WTC11 (cell line): ENCODE measurements at regions not wholly inside any gene's neighbourhood (a gene's known extent, or its start where the extent isn't known, plus 50 kb on each side); places are given as distances from the start of the nearest gene placed in this dataset.

Experiments used
- ATAC-seq: fragments of 200-7000 bp; cut with Tn5 transposase; 2 replicates; pipeline ENCODE4 v1.10.0; 2021; ENCODE audit warnings: mild to moderate bottlenecking, moderate library complexity
- CTCF ChIA-PET: fragments of 300-600 bp; sonication (Branson Sonifier 250); formaldehyde crosslinking; loops from one replicate; lab custom pipeline; 2021; ENCODE audit warnings: antibody characterized with exemption; lab: Charles Lee
- POLR2A ChIA-PET: fragments of 350-600 bp; sonication (Branson Sonifier 250); formaldehyde crosslinking; loops from one replicate; lab custom pipeline; 2021; ENCODE audit warnings: antibody characterized with exemption; lab: Charles Lee
- DNase-seq: peaks from one replicate; pipeline ENCODE4 v3.0.0; 2021; ENCODE audit warnings: low spot score
- H3K27ac Mint-ChIP-seq: 2 replicates; pipeline ENCODE4 v1.8.0; 2021; ENCODE audit warnings: mixed read lengths
- H3K27me3 Mint-ChIP-seq: 2 replicates; pipeline ENCODE4 v1.8.0; 2021; ENCODE audit warnings: low read depth, mild to moderate bottlenecking, moderate library complexity, mixed read lengths
- H3K36me3 Mint-ChIP-seq: 2 replicates; pipeline ENCODE4 v1.8.0; 2021; ENCODE audit warnings: mixed read lengths
- H3K4me1 Mint-ChIP-seq: 2 replicates; pipeline ENCODE4 v1.8.0; 2022; ENCODE audit warnings: mixed read lengths
- H3K4me3 Mint-ChIP-seq: 2 replicates; pipeline ENCODE4 v1.8.0; 2021; ENCODE audit warnings: mild to moderate bottlenecking, moderate library complexity, mixed read lengths
- H3K9me3 Mint-ChIP-seq: 2 replicates; pipeline ENCODE4 v1.8.0; 2021; ENCODE audit warnings: mixed read lengths
- ATF1 ChIP-seq: sonication (generic); formaldehyde crosslinking; IDR thresholded peaks from 2 replicates; pipeline ENCODE4 v1.8.1; 2023; ENCODE audit warnings: mild to moderate bottlenecking, moderate library complexity, missing genetic modification reagents
- FOXP1 ChIP-seq: sonication (generic); formaldehyde crosslinking; IDR thresholded peaks from 2 replicates; pipeline ENCODE4 v1.8.0; 2022; ENCODE audit warnings: missing genetic modification reagents, mild to moderate bottlenecking, moderate library complexity, borderline replicate concordance
- GTF2I ChIP-seq: fragments of 250-450 bp; sonication (Bioruptor Pico); conservative IDR thresholded peaks from 2 replicates; pipeline ENCODE4 v1.4.0; 2021; ENCODE audit warnings: mild to moderate bottlenecking
- NFYB ChIP-seq: sonication (generic); formaldehyde crosslinking; conservative IDR thresholded peaks from 2 replicates; pipeline ENCODE4 v1.8.0; 2022; ENCODE audit warnings: low read depth, missing genetic modification reagents
- ZBTB21 ChIP-seq: sonication (generic); formaldehyde crosslinking; IDR thresholded peaks from 2 replicates; pipeline ENCODE4 v1.8.1; 2023; ENCODE audit warnings: mild to moderate bottlenecking, missing genetic modification reagents, borderline replicate concordance
- ZNF232 ChIP-seq: sonication (generic); formaldehyde crosslinking; IDR thresholded peaks from 2 replicates; pipeline ENCODE4 v1.8.0; 2022; ENCODE audit warnings: mild to moderate bottlenecking, missing genetic modification reagents
- ZNF423 ChIP-seq: fragments of 250-450 bp; sonication (Bioruptor Pico); IDR thresholded peaks from 2 replicates; pipeline ENCODE4 v2.1.2; 2022; ENCODE audit warnings: mild to moderate bottlenecking, moderate library complexity
- TF ChIP-seq, protein P1 (sequence below): sonication (generic); formaldehyde crosslinking; IDR thresholded peaks from 2 replicates; pipeline ENCODE4 v1.8.1; 2022; ENCODE audit warnings: low read depth, missing genetic modification reagents, borderline replicate concordance
- TF ChIP-seq, protein P2 (sequence below): sonication (generic); formaldehyde crosslinking; IDR thresholded peaks from 2 replicates; pipeline ENCODE4 v1.8.1; 2022; ENCODE audit warnings: missing genetic modification reagents, borderline replicate concordance
- TF ChIP-seq, protein P3 (sequence below): sonication (generic); formaldehyde crosslinking; IDR thresholded peaks from 2 replicates; pipeline ENCODE4 v1.8.0; 2022; ENCODE audit warnings: missing genetic modification reagents
- TF ChIP-seq, protein P4 (sequence below): sonication (generic); formaldehyde crosslinking; IDR thresholded peaks from 2 replicates; pipeline ENCODE4 v1.8.0; 2023; ENCODE audit warnings: mild to moderate bottlenecking, missing genetic modification reagents
- TF ChIP-seq, protein P5 (sequence below): sonication (generic); formaldehyde crosslinking; IDR thresholded peaks from 2 replicates; pipeline ENCODE4 v1.8.1; 2023; ENCODE audit warnings: mild to moderate bottlenecking, missing genetic modification reagents, moderate library complexity
- TF ChIP-seq, protein P6 (sequence below): sonication (generic); formaldehyde crosslinking; IDR thresholded peaks from 2 replicates; pipeline ENCODE4 v1.8.1; 2023; ENCODE audit warnings: mild to moderate bottlenecking, missing genetic modification reagents

DNA sequence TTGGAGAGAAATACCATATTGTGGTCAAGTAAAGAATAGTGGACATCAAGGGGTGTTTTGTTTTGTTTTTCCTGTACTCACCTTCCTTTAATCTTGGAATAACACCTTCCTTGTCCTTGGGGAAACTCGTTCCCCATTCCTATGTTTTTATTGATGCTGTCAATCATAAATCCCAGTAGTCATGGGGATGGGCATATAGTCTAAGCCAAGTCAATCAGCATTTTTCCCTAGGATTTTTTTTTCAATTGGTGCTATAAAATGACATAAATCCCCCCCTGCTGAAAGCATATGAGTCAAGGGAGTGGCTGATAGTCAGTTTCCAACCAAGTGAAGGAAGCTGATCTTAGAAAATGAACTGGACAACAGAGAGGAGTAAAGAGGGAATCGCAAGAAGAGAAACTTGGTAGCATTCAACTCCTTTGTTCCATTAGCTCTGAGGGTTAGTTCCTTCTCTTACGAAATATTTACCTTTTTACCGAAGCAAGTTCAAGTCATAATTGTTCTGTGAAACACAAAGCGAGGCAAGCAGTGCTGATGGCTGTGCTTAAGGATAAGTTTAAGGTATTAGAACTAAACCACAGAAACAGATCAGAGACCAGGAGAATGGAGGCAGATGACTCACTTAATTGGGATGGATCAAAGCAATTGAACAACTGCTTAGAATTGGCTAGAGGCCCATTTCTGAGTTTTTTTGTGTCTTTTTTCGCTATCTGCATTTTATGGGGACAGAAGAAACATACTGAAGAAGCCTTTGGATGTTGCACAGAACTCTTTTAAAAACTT lies 218.6 kb downstream of the SEMA6A start:
- no peaks in the 10 kb centered on the region for H3K27me3 Mint-ChIP-seq
- ChIA-PET POLR2A (no interaction called here), CTCF (no interaction called here)
- H3K4me3 Mint-ChIP-seq = no peak overlapping the region
- ATAC-seq (no peak), DNase-seq (no peak)
- H3K27ac Mint-ChIP-seq = no peak overlapping the region
- TF ChIP-seq GTF2I (CRISPR knock-in tag) = no peak
- TF ChIP-seq, protein P1, sequence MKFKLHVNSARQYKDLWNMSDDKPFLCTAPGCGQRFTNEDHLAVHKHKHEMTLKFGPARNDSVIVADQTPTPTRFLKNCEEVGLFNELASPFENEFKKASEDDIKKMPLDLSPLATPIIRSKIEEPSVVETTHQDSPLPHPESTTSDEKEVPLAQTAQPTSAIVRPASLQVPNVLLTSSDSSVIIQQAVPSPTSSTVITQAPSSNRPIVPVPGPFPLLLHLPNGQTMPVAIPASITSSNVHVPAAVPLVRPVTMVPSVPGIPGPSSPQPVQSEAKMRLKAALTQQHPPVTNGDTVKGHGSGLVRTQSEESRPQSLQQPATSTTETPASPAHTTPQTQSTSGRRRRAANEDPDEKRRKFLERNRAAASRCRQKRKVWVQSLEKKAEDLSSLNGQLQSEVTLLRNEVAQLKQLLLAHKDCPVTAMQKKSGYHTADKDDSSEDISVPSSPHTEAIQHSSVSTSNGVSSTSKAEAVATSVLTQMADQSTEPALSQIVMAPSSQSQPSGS (CRISPR knock-in tag) = no peak
- no peak for TF ChIP-seq FOXP1 (CRISPR knock-in tag)
- no peak for TF ChIP-seq NFYB (CRISPR knock-in tag)
- TF ChIP-seq, protein P2, sequence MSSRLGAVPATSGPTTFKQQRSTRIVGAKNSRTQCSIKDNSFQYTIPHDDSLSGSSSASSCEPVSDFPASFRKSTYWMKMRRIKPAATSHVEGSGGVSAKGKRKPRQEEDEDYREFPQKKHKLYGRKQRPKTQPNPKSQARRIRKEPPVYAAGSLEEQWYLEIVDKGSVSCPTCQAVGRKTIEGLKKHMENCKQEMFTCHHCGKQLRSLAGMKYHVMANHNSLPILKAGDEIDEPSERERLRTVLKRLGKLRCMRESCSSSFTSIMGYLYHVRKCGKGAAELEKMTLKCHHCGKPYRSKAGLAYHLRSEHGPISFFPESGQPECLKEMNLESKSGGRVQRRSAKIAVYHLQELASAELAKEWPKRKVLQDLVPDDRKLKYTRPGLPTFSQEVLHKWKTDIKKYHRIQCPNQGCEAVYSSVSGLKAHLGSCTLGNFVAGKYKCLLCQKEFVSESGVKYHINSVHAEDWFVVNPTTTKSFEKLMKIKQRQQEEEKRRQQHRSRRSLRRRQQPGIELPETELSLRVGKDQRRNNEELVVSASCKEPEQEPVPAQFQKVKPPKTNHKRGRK (CRISPR knock-in tag) = no peak
- TF ChIP-seq, protein P3, sequence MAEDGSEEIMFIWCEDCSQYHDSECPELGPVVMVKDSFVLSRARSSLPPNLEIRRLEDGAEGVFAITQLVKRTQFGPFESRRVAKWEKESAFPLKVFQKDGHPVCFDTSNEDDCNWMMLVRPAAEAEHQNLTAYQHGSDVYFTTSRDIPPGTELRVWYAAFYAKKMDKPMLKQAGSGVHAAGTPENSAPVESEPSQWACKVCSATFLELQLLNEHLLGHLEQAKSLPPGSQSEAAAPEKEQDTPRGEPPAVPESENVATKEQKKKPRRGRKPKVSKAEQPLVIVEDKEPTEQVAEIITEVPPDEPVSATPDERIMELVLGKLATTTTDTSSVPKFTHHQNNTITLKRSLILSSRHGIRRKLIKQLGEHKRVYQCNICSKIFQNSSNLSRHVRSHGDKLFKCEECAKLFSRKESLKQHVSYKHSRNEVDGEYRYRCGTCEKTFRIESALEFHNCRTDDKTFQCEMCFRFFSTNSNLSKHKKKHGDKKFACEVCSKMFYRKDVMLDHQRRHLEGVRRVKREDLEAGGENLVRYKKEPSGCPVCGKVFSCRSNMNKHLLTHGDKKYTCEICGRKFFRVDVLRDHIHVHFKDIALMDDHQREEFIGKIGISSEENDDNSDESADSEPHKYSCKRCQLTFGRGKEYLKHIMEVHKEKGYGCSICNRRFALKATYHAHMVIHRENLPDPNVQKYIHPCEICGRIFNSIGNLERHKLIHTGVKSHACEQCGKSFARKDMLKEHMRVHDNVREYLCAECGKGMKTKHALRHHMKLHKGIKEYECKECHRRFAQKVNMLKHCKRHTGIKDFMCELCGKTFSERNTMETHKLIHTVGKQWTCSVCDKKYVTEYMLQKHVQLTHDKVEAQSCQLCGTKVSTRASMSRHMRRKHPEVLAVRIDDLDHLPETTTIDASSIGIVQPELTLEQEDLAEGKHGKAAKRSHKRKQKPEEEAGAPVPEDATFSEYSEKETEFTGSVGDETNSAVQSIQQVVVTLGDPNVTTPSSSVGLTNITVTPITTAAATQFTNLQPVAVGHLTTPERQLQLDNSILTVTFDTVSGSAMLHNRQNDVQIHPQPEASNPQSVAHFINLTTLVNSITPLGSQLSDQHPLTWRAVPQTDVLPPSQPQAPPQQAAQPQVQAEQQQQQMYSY = no peak
- TF ChIP-seq ZNF232 (CRISPR knock-in tag) = no peak
- TF ChIP-seq ZNF423 (CRISPR knock-in tag) = no peak
- TF ChIP-seq, protein P4, sequence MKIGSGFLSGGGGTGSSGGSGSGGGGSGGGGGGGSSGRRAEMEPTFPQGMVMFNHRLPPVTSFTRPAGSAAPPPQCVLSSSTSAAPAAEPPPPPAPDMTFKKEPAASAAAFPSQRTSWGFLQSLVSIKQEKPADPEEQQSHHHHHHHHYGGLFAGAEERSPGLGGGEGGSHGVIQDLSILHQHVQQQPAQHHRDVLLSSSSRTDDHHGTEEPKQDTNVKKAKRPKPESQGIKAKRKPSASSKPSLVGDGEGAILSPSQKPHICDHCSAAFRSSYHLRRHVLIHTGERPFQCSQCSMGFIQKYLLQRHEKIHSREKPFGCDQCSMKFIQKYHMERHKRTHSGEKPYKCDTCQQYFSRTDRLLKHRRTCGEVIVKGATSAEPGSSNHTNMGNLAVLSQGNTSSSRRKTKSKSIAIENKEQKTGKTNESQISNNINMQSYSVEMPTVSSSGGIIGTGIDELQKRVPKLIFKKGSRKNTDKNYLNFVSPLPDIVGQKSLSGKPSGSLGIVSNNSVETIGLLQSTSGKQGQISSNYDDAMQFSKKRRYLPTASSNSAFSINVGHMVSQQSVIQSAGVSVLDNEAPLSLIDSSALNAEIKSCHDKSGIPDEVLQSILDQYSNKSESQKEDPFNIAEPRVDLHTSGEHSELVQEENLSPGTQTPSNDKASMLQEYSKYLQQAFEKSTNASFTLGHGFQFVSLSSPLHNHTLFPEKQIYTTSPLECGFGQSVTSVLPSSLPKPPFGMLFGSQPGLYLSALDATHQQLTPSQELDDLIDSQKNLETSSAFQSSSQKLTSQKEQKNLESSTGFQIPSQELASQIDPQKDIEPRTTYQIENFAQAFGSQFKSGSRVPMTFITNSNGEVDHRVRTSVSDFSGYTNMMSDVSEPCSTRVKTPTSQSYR (CRISPR knock-in tag) = no peak
- TF ChIP-seq, protein P5, sequence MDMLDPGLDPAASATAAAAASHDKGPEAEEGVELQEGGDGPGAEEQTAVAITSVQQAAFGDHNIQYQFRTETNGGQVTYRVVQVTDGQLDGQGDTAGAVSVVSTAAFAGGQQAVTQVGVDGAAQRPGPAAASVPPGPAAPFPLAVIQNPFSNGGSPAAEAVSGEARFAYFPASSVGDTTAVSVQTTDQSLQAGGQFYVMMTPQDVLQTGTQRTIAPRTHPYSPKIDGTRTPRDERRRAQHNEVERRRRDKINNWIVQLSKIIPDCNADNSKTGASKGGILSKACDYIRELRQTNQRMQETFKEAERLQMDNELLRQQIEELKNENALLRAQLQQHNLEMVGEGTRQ (CRISPR knock-in tag) = no peak
- TF ChIP-seq, protein P6, sequence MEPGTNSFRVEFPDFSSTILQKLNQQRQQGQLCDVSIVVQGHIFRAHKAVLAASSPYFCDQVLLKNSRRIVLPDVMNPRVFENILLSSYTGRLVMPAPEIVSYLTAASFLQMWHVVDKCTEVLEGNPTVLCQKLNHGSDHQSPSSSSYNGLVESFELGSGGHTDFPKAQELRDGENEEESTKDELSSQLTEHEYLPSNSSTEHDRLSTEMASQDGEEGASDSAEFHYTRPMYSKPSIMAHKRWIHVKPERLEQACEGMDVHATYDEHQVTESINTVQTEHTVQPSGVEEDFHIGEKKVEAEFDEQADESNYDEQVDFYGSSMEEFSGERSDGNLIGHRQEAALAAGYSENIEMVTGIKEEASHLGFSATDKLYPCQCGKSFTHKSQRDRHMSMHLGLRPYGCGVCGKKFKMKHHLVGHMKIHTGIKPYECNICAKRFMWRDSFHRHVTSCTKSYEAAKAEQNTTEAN (CRISPR knock-in tag) = no peak
- TF ChIP-seq ZBTB21 (CRISPR knock-in tag) = no peak
- no peak for TF ChIP-seq ATF1
- H3K9me3 Mint-ChIP-seq = peaks cover 13% of the 10 kb centered on the region
- no peaks in the 10 kb centered on the region for H3K36me3 Mint-ChIP-seq
- peaks cover 8% of the 10 kb centered on the region for H3K4me1 Mint-ChIP-seq
